SK-N-SH (cell line): ENCODE measurements at regions not wholly inside any gene's neighbourhood (a gene's known extent, or its start where the extent isn't known, plus 50 kb on each side); places are given as distances from the start of the nearest gene placed in this dataset.
"Not testable (repeated sequence)": the region's sequence is repeated elsewhere in the genome, so short reads cannot be mapped to it uniquely, and the experiment has no call there.

Experiments used
- CTCF ChIA-PET: fragments of 300-600, 350-600 bp; formaldehyde crosslinking; extraction: SDS; loops from one replicate; lab custom pipeline; 2021; lab: Yijun Ruan, JAX
- POLR2A ChIA-PET: fragments of 350-600 bp; sonication (Branson Sonifier 250); formaldehyde crosslinking; extraction: SDS; loops from one replicate; lab custom pipeline; 2020; ENCODE audit warnings: antibody characterized with exemption, inconsistent platforms; lab: Yijun Ruan, JAX
- DNase-seq: peaks from one replicate; pipeline ENCODE4 v3.0.0; 2012
- H2AFZ ChIP-seq: fragments of 200-600 bp; sonication (generic); 2 replicates; pipeline ENCODE4 v1.8.1; 2016; ENCODE audit warnings: antibody characterized with exemption, mild to moderate bottlenecking, low read depth
- H3F3A ChIP-seq: fragments of 200-600 bp; sonication (generic); replicated peaks from 2 replicates; pipeline ENCODE3; 2016; ENCODE audit warnings: antibody characterized with exemption, mild to moderate bottlenecking; ENCODE audit not compliant: insufficient read depth
- H3K27ac ChIP-seq, 2 experiments: fragments of 200-500 bp in 1 of 2; fragments of 200-600 bp in 1 of 2; sonication (Bioruptor generic) in 1 of 2; sonication (generic), shearing (Covaris generic) in 1 of 2; 2 replicates each; pipeline versions ENCODE4 v1.5.1 to v1.6.1; 2014 to 2016; ENCODE audit warnings: low read depth in 2 of 2, inconsistent platforms in 1 of 2, low read length in 1 of 2, mild to moderate bottlenecking in 1 of 2, mixed read lengths in 1 of 2
- H3K27me3 ChIP-seq: fragments of 200-600 bp; sonication (generic), shearing (Covaris generic); 2 replicates; pipeline ENCODE4 v1.6.1; 2016; ENCODE audit warnings: mixed run types; ENCODE audit not compliant: insufficient read depth
- H3K36me3 ChIP-seq, 2 experiments: fragments of 200-500 bp in 1 of 2; fragments of 200-600 bp in 1 of 2; sonication (Bioruptor generic) in 1 of 2; sonication (generic) in 1 of 2; replicated peaks in 1 of 2; 2 replicates each; pipeline versions ENCODE3 to v1.5.1; 2014 to 2016; ENCODE audit warnings: low read length in 1 of 2, mild to moderate bottlenecking in 1 of 2; ENCODE audit not compliant: insufficient read depth in 2 of 2, control insufficient read depth in 1 of 2
- H3K4me1 ChIP-seq, 2 experiments: fragments of 200-500 bp in 1 of 2; fragments of 200-600 bp in 1 of 2; sonication (Bioruptor generic) in 1 of 2; sonication (generic), shearing (Covaris generic) in 1 of 2; 2 replicates each; pipeline versions ENCODE4 v1.5.1 to v1.6.1; 2014 to 2016; ENCODE audit warnings: low read depth in 1 of 2, low read length in 1 of 2, mixed run types in 1 of 2; ENCODE audit not compliant: insufficient read depth in 2 of 2, control insufficient read depth in 1 of 2
- H3K4me2 ChIP-seq: fragments of 200-600 bp; sonication (generic), shearing (Covaris generic); 2 replicates; pipeline ENCODE4 v1.6.1; 2017; ENCODE audit warnings: mixed run types
- H3K4me3 ChIP-seq, 2 experiments: fragments of 200-500 bp in 1 of 2; fragments of 200-600 bp in 1 of 2; sonication (Bioruptor generic) in 1 of 2; sonication (generic), shearing (Covaris generic) in 1 of 2; 2 replicates each; pipeline versions ENCODE4 v1.5.1 to v1.8.1; 2014 to 2016; ENCODE audit warnings: low read depth in 2 of 2, inconsistent platforms in 1 of 2, low read length in 1 of 2, mild to moderate bottlenecking in 1 of 2, mixed read lengths in 1 of 2, moderate library complexity in 1 of 2
- H3K79me2 ChIP-seq: fragments of 200-600 bp; sonication (generic); 2 replicates; pipeline ENCODE4 v1.8.1; 2017; ENCODE audit warnings: mild to moderate bottlenecking; ENCODE audit not compliant: insufficient read depth
- H3K9ac ChIP-seq: fragments of 200-600 bp; sonication (generic); 2 replicates; pipeline ENCODE4 v1.6.1; 2017; ENCODE audit warnings: mixed run types
- H3K9me2 ChIP-seq: fragments of 200-600 bp; sonication (generic); 2 replicates; pipeline ENCODE4 v1.6.1; 2017; ENCODE audit warnings: mixed run types
- H3K9me3 ChIP-seq: fragments of 200-600 bp; sonication (generic); 2 replicates; pipeline ENCODE4 v1.6.1; 2017; ENCODE audit warnings: mixed run types, mild to moderate bottlenecking, moderate library complexity
- H4K20me1 ChIP-seq: fragments of 200-600 bp; sonication (generic); 2 replicates; pipeline ENCODE4 v1.6.1; 2017; ENCODE audit warnings: mild to moderate bottlenecking, mixed run types; ENCODE audit not compliant: insufficient read depth
- CHD2 ChIP-seq: fragments of 150-350 bp; IDR thresholded peaks from 2 replicates; pipeline ENCODE4 v1.6.1; 2018; ENCODE audit warnings: low read length; ENCODE audit not compliant: partially characterized antibody
- EP300 ChIP-seq, 2 experiments: IDR thresholded peaks; 2 replicates each; pipeline versions ENCODE4 v1.4.0 to v1.6.1; 2012; ENCODE audit warnings: borderline replicate concordance in 1 of 2, low read depth in 1 of 2, low read length in 1 of 2
- FOSL2 ChIP-seq: IDR thresholded peaks from 2 replicates; pipeline ENCODE4 v1.4.0; 2012; ENCODE audit warnings: low read depth, mild to moderate bottlenecking, moderate library complexity, borderline replicate concordance
- GABPA ChIP-seq: IDR thresholded peaks from 2 replicates; pipeline ENCODE4 v1.4.0; 2012; ENCODE audit warnings: low read depth, mild to moderate bottlenecking
- GATA2 ChIP-seq: sonication (generic); formaldehyde crosslinking; IDR thresholded peaks from 2 replicates; pipeline ENCODE4 v1.5.0; 2020; ENCODE audit warnings: mild to moderate bottlenecking, missing genetic modification reagents
- JUND ChIP-seq: IDR thresholded peaks from 2 replicates; pipeline ENCODE4 v1.4.0; 2012
- MAX ChIP-seq: IDR thresholded peaks from 2 replicates; pipeline ENCODE4 v1.4.0; 2012; ENCODE audit warnings: low read depth
- MEF2A ChIP-seq: IDR thresholded peaks from 2 replicates; pipeline ENCODE4 v1.4.0; 2012; ENCODE audit warnings: low read depth, borderline replicate concordance
- MXI1 ChIP-seq: IDR thresholded peaks from 2 replicates; pipeline ENCODE4 v1.6.1; 2012; ENCODE audit warnings: mild to moderate bottlenecking, low read depth, low read length, improper control_type of control experiment
- NFIC ChIP-seq: IDR thresholded peaks from 2 replicates; pipeline ENCODE4 v1.4.0; 2012; ENCODE audit warnings: borderline replicate concordance
- POLR2AphosphoS5 ChIP-seq: IDR thresholded peaks from 2 replicates; pipeline ENCODE4 v1.6.1; 2012; ENCODE audit warnings: low read depth, low read length
- RXRA ChIP-seq: IDR thresholded peaks from 2 replicates; pipeline ENCODE4 v1.4.0; 2012; ENCODE audit warnings: low read depth, mild to moderate bottlenecking, borderline replicate concordance
- SMC3 ChIP-seq: IDR thresholded peaks from 2 replicates; pipeline ENCODE4 v1.6.1; 2012; ENCODE audit warnings: low read depth, low read length, improper control_type of control experiment
- TAF1 ChIP-seq: IDR thresholded peaks from 2 replicates; pipeline ENCODE4 v1.6.1; 2012; ENCODE audit warnings: low read depth, mild to moderate bottlenecking, low read length, moderate library complexity, borderline replicate concordance
- TCF12 ChIP-seq: IDR thresholded peaks from 2 replicates; pipeline ENCODE4 v1.4.0; 2012
- TEAD4 ChIP-seq: IDR thresholded peaks from 2 replicates; pipeline ENCODE4 v1.4.0; 2012; ENCODE audit warnings: mild to moderate bottlenecking, borderline replicate concordance; ENCODE audit not compliant: insufficient read depth
- USF1 ChIP-seq: IDR thresholded peaks from 2 replicates; pipeline ENCODE4 v1.4.0; 2012; ENCODE audit warnings: low read depth, borderline replicate concordance
- YY1 ChIP-seq: IDR thresholded peaks from 2 replicates; pipeline ENCODE4 v1.4.0; 2012; ENCODE audit warnings: low read depth, mild to moderate bottlenecking
- ZBTB33 ChIP-seq: IDR thresholded peaks from 2 replicates; pipeline ENCODE4 v1.4.0; 2012; ENCODE audit warnings: low read depth, borderline replicate concordance
- WGBS: methylation state at CpG from one replicate; pipeline ENCODE4 v1.1.6; 2017; ENCODE audit warnings: low lambda C conversion rate; 5-methylcytosine and 5-hydroxymethylcytosine counted together

GRCh38 chr11:106552694-106553203 is 465.5 kb downstream of the GUCY1A2 start (continued):
- TF ChIP-seq MAX (no peak), MXI1 (no peak), EP300 (IDR thresholded peaks at IDR 0.05; ENCODE audit: borderline replicate concordance in 1 of 2, low read depth in 1 of 2, low read length in 1 of 2) (no peak)

GRCh38 chr11:106553304-106553703 is 465.0 kb downstream of the GUCY1A2 start:
- H4K20me1 ChIP-seq = no peaks in the 10 kb centered on the region
- DNase-seq = no peak
- CTCF ChIA-PET = no interaction called here
- no peak overlapping the region for H2AFZ ChIP-seq
- WGBS = 44% methylated on average over 2 of the region's 6 CpGs
- no peak overlapping the region for H3K9ac ChIP-seq
- no peaks in the 10 kb centered on the region for H3K4me1 ChIP-seq
- H3K27ac ChIP-seq = no peak overlapping the region
- H3K79me2 ChIP-seq = no peaks in the 10 kb centered on the region
- no peaks in the 10 kb centered on the region for H3F3A ChIP-seq
- H3K36me3 ChIP-seq = no peaks in the 10 kb centered on the region
- H3K4me3 ChIP-seq = no peak overlapping the region
- no peaks in the 10 kb centered on the region for H3K27me3 ChIP-seq
- no peaks in the 10 kb centered on the region for H3K9me2 ChIP-seq
- no peak for TF ChIP-seq MXI1
- no peak for TF ChIP-seq TCF12
- no peak for TF ChIP-seq GABPA
- TF ChIP-seq TAF1 = no peak
- no peak for TF ChIP-seq YY1
- TF ChIP-seq NFIC = no peak
- TF ChIP-seq JUND = no peak
- no peak for TF ChIP-seq GATA2 (CRISPR knock-in tag)
- no peak for TF ChIP-seq MAX
- no peak for TF ChIP-seq ZBTB33
- no peak for TF ChIP-seq RXRA
- no peak for TF ChIP-seq FOSL2
- no peak for TF ChIP-seq POLR2AphosphoS5
- no peak for TF ChIP-seq MEF2A
- TF ChIP-seq USF1 = no peak
- no peak for TF ChIP-seq SMC3
- TF ChIP-seq CHD2 = no peak
- no peak for TF ChIP-seq TEAD4
- H3K9me3 ChIP-seq = 0 out of 2 replicates have a peak, but pooled peaks cover 7% of the 10 kb centered on the region
- POLR2A ChIA-PET = no interaction called here
- H3K4me2 ChIP-seq = no peak overlapping the region

- H3K79me2 ChIP-seq, H3K27me3 ChIP-seq, H3K9me2 ChIP-seq, H3K4me3 ChIP-seq, H3K9me3 ChIP-seq, POLR2A ChIA-PET, DNase-seq, CTCF ChIA-PET, H3K36me3 ChIP-seq, H3K4me2 ChIP-seq, H3K4me1 ChIP-seq, H2AFZ ChIP-seq, H3F3A ChIP-seq, H4K20me1 ChIP-seq, H3K9ac ChIP-seq, H3K27ac ChIP-seq: not testable (repeated sequence)
- 57% methylated on average over 13 of the region's 13 CpGs for WGBS
Measured at GRCh38 chr11:106555566-106556250, 462.6 kb downstream of the GUCY1A2 start.
